Renal cortex interstitium (tissue), 11 donors: ENCODE measurements at regions not wholly inside any gene's neighbourhood (a gene's known extent, or its start where the extent isn't known, plus 50 kb on each side); places are given as distances from the start of the nearest gene placed in this dataset.

Experiments used
- DNase-seq, 11 donors: peaks; one replicate each; pipeline ENCODE4 v3.0.0-alpha.2; 2013; ENCODE audit warnings: low read depth in 9 of 11, low spot score in 4 of 11; ENCODE audit errors: extremely low read depth in 1 of 11

- no peak for DNase-seq
These were observed 372.2 kb upstream of the SMIM21 start for GRCh38 chr18:75799449-75800330.

GRCh38 chr18:75797046-75797445 lies 369.5 kb upstream of the SMIM21 start:
- DNase-seq: no peak

GRCh38 chr18:75790796-75791195 lies 363.3 kb upstream of the SMIM21 start:
- DNase-seq: no peak

- no peak for DNase-seq
These were observed 362.6 kb upstream of the SMIM21 start for GRCh38 chr18:75790111-75790510.

GRCh38 chr18:75785834-75786233 lies 358.3 kb upstream of the SMIM21 start:
- no peak for DNase-seq

- DNase-seq: no peak
These were observed 357.7 kb upstream of the SMIM21 start for GRCh38 chr18:75785206-75785605.

- peak in 1 of 11 donors; percentile 7 for DNase-seq
These were observed 356.9 kb upstream of the SMIM21 start for GRCh38 chr18:75784390-75784789.

- DNase-seq: no peak
These were observed 356.2 kb upstream of the SMIM21 start for GRCh38 chr18:75783566-75784281.

- DNase-seq: no peak
These were observed 355.3 kb upstream of the SMIM21 start for GRCh38 chr18:75782826-75783225.

- no peak for DNase-seq
These were observed 354.7 kb upstream of the SMIM21 start for GRCh38 chr18:75782204-75782603.

GRCh38 chr18:75779910-75780309 lies 352.4 kb upstream of the SMIM21 start:
- DNase-seq: no peak

- DNase-seq: no peak
These were observed 351.9 kb upstream of the SMIM21 start for GRCh38 chr18:75779450-75779849.

- no peak for DNase-seq
These were observed 350.1 kb upstream of the SMIM21 start for GRCh38 chr18:75777630-75778029.

GRCh38 chr18:75775121-75775520 lies 347.6 kb upstream of the SMIM21 start:
- DNase-seq: no peak

- DNase-seq: peak in 2 of 11 donors; percentile 2 to 3
These were observed 346.1 kb upstream of the SMIM21 start for GRCh38 chr18:75773618-75774017.

- DNase-seq: no peak
These were observed 335.3 kb upstream of the SMIM21 start for GRCh38 chr18:75762758-75763157.

- no peak for DNase-seq
These were observed 332.7 kb upstream of the SMIM21 start for GRCh38 chr18:75760208-75760607.

GRCh38 chr18:75757951-75758350 lies 330.4 kb upstream of the SMIM21 start:
- no peak for DNase-seq

GRCh38 chr18:75754433-75754832 lies 326.9 kb upstream of the SMIM21 start:
- no peak for DNase-seq

GRCh38 chr18:75753753-75754152 lies 326.2 kb upstream of the SMIM21 start:
- DNase-seq: no peak
